ENCODE measurements at regions not wholly inside any gene's neighbourhood (a gene's known extent, or its start where the extent isn't known, plus 50 kb on each side); places are given as distances from the start of the nearest gene placed in this dataset.

DNA sequence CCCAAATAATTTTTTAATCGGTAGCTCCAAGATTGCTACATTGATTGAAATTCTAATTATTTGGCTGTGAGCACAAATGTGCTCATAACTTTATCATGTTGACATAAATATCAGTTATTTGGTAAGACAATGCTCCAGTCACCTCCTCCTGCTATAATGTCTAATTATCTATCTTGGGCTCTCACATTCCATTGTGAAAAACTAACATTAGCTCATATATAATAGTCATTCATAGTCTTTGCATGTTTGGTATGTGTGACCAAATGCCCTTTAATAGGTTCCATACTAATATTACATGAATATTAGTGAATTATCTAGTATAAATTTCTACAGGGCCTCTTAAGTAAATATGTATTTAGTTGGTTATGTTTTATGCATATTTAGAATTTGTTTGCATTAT lies 185.6 kb upstream of the MCHR2 start:
- TF ChIP-seq, protein P1, sequence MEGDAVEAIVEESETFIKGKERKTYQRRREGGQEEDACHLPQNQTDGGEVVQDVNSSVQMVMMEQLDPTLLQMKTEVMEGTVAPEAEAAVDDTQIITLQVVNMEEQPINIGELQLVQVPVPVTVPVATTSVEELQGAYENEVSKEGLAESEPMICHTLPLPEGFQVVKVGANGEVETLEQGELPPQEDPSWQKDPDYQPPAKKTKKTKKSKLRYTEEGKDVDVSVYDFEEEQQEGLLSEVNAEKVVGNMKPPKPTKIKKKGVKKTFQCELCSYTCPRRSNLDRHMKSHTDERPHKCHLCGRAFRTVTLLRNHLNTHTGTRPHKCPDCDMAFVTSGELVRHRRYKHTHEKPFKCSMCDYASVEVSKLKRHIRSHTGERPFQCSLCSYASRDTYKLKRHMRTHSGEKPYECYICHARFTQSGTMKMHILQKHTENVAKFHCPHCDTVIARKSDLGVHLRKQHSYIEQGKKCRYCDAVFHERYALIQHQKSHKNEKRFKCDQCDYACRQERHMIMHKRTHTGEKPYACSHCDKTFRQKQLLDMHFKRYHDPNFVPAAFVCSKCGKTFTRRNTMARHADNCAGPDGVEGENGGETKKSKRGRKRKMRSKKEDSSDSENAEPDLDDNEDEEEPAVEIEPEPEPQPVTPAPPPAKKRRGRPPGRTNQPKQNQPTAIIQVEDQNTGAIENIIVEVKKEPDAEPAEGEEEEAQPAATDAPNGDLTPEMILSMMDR (IDR thresholded peaks at IDR 0.05) = no peak
- TF ChIP-seq EP300 (IDR thresholded peaks at IDR 0.05) = no peak
- no peak for TF ChIP-seq POLR2AphosphoS5 (IDR thresholded peaks at IDR 0.05)

Measured in esophagus muscularis mucosa (tissue), 4 donors.